Activated CD4-positive, alpha-beta T cell treated with anti-CD3 and anti-CD28 coated beads, Interleukin-10, Interleukin-2, amounts not matched to agents 100 ng/mL and 50 ng/mL, durations not matched to agents 16 hours and 8 hours (primary cell): ENCODE measurements at regions not wholly inside any gene's neighbourhood (a gene's known extent, or its start where the extent isn't known, plus 50 kb on each side); places are given as distances from the start of the nearest gene placed in this dataset.
"Not testable (repeated sequence)": the region's sequence is repeated elsewhere in the genome, so short reads cannot be mapped to it uniquely, and the experiment has no call there.

Source experiments
- DNase-seq: peaks from one replicate; pipeline ENCODE4 v3.0.0-alpha.2; 2020

- no peak for DNase-seq
These were observed 188.5 kb upstream of the KRR1 start for GRCh38 chr12:75699728-75700496.

GRCh38 chr12:75699251-75699650 lies 187.8 kb upstream of the KRR1 start:
- DNase-seq: no peak

- no peak for DNase-seq
These were observed 186.6 kb upstream of the KRR1 start for GRCh38 chr12:75698052-75698451.

GRCh38 chr12:75695926-75696325 lies 184.5 kb upstream of the KRR1 start:
- DNase-seq: no peak

- no peak for DNase-seq
These were observed 183.3 kb upstream of the KRR1 start for GRCh38 chr12:75694534-75695268.

- DNase-seq: no peak
These were observed 181.5 kb upstream of the KRR1 start for GRCh38 chr12:75692876-75693275.

- no peak for DNase-seq
These were observed 179.0 kb upstream of the KRR1 start for GRCh38 chr12:75690296-75690955.

- not testable (repeated sequence) for DNase-seq
These were observed 174.8 kb upstream of the KRR1 start for GRCh38 chr12:75686233-75686632.

- no peak for DNase-seq
These were observed 174.3 kb upstream of the KRR1 start for GRCh38 chr12:75685617-75686225.

- DNase-seq: peak; percentile 30
These were observed 173.5 kb upstream of the KRR1 start for GRCh38 chr12:75684678-75685616.

- not testable (repeated sequence) for DNase-seq
These were observed 172.7 kb upstream of the KRR1 start for GRCh38 chr12:75683995-75684586.

- no peak for DNase-seq
These were observed 171.8 kb upstream of the KRR1 start for GRCh38 chr12:75683220-75683619.

GRCh38 chr12:75677522-75677921 lies 166.1 kb upstream of the KRR1 start:
- DNase-seq: no peak

- DNase-seq: no peak
These were observed 163.0 kb upstream of the KRR1 start for GRCh38 chr12:75674393-75674792.

GRCh38 chr12:75672200-75672599 lies 160.8 kb upstream of the KRR1 start:
- DNase-seq: no peak

GRCh38 chr12:75670216-75670615 lies 158.8 kb upstream of the KRR1 start:
- no peak for DNase-seq

- no peak for DNase-seq
These were observed 155.5 kb upstream of the KRR1 start for GRCh38 chr12:75666939-75667334.

- DNase-seq: no peak
These were observed 154.9 kb upstream of the KRR1 start for GRCh38 chr12:75666126-75666938.

GRCh38 chr12:75665216-75665615 lies 153.8 kb upstream of the KRR1 start:
- no peak for DNase-seq

GRCh38 chr12:75662511-75663159 lies 151.2 kb upstream of the KRR1 start:
- DNase-seq: no peak
